Suprapubic skin (tissue), 3 donors: ENCODE measurements at regions not wholly inside any gene's neighbourhood (a gene's known extent, or its start where the extent isn't known, plus 50 kb on each side); places are given as distances from the start of the nearest gene placed in this dataset.

Experiments
- CTCF ChIP-seq, 2 donors: fragments of 200-600 bp in 1 of 2; fragments of 450-650 bp in 1 of 2; sonication (generic) in 1 of 2; IDR thresholded peaks; one replicate each; pipeline ENCODE4 v1.5.1; 2016 to 2019; ENCODE audit warnings: antibody characterized with exemption in 2 of 2, mild to moderate bottlenecking in 1 of 2, moderate library complexity in 1 of 2
- POLR2AphosphoS5 ChIP-seq, 3 donors: sonication (generic); formaldehyde crosslinking; IDR thresholded peaks; one replicate each; pipeline ENCODE4 v1.6.1; 2017; ENCODE audit warnings: antibody characterized with exemption in 3 of 3

DNA sequence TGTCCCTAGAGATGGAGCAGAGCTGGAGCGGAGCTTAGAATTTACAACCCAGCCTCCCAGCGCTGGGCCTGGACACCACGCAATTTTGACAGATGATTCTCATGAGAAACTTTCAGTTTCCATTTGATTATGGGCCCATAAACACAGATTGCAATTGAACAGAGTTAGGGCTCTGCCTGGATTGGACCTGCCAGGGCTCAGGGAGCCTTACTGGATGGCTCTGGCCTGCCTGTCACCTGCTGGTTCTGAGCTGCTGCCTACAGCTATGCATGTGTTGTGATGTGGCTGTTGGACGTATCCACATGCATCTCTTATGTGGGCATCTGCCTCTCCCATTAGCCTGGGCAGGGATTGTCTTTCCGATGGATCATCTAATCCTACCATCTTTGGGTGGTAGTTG is 73.4 kb upstream of the SDK2 start:
- TF ChIP-seq CTCF (IDR thresholded peaks at IDR 0.05), result no peak
- TF ChIP-seq POLR2AphosphoS5 (IDR thresholded peaks at IDR 0.05), result no peak
